ENCODE measurements at regions not wholly inside any gene's neighbourhood (a gene's known extent, or its start where the extent isn't known, plus 50 kb on each side); places are given as distances from the start of the nearest gene placed in this dataset.

GRCh38 chr13:109857803-109858202 lies 71.4 kb upstream of the IRS2 start:
- no peak for ATAC-seq (ENCODE audit: insufficient read depth, low FRiP score)
- Histone ChIP-seq H3K9me3 (ENCODE audit: control insufficient read depth in 4 of 4, insufficient read depth in 3 of 4, low read length in 3 of 4) (no peaks in the 10 kb centered on the region), H3K4me3 (no peak overlapping the region), H3K27ac (ENCODE audit: low read depth in 1 of 2, low read length in 1 of 2) (no peak overlapping the region), H3K9ac (ENCODE audit: insufficient read depth in 1 of 2, low read length in 2 of 2) (no peak overlapping the region), H3K36me3 (ENCODE audit: control insufficient read depth in 4 of 4, insufficient read depth in 4 of 4, low read length in 4 of 4) (no peaks in the 10 kb centered on the region), H3K27me3 (ENCODE audit: control insufficient read depth in 3 of 3, insufficient read depth in 3 of 3, low read length in 2 of 3) (peaks cover 0 to 6% (median 0%) of the 10 kb centered on the region in 3 donors), H3K4me1 (ENCODE audit: control insufficient read depth in 5 of 5, insufficient read depth in 5 of 5, low read length in 5 of 5) (no peaks in the 10 kb centered on the region)
- 74 to 79% methylated on average over 7 of the region's 7 CpGs for WGBS, 2 donors
- DNase-seq, result no peak
- no peak for TF ChIP-seq CTCF (IDR thresholded peaks at IDR 0.05; ENCODE audit: control extremely low read depth, extremely low read depth)

- TF ChIP-seq CTCF (IDR thresholded peaks at IDR 0.05; ENCODE audit: control extremely low read depth, extremely low read depth), result no peak
- no peaks in the 10 kb centered on the region for H3K4me1 ChIP-seq (ENCODE audit: control insufficient read depth in 5 of 5, insufficient read depth in 5 of 5, low read length in 5 of 5)
- peaks cover 0 to 6% (median 0%) of the 10 kb centered on the region in 3 donors for H3K27me3 ChIP-seq (ENCODE audit: control insufficient read depth in 3 of 3, insufficient read depth in 3 of 3, low read length in 2 of 3)
- H3K27ac ChIP-seq (ENCODE audit: low read depth in 1 of 2, low read length in 1 of 2), result no peak overlapping the region
- H3K4me3 ChIP-seq, result no peak overlapping the region
- ATAC-seq (ENCODE audit: insufficient read depth, low FRiP score), result no peak
- no peaks in the 10 kb centered on the region for H3K9me3 ChIP-seq (ENCODE audit: control insufficient read depth in 4 of 4, insufficient read depth in 3 of 4, low read length in 3 of 4)
- no peaks in the 10 kb centered on the region for H3K36me3 ChIP-seq (ENCODE audit: control insufficient read depth in 4 of 4, insufficient read depth in 4 of 4, low read length in 4 of 4)
- DNase-seq, result no peak
- no peak overlapping the region for H3K9ac ChIP-seq (ENCODE audit: insufficient read depth in 1 of 2, low read length in 2 of 2)
- 79 to 80% methylated on average over 5 of the region's 5 CpGs for WGBS, 2 donors
Measured at GRCh38 chr13:109857325-109857724, 70.9 kb upstream of the IRS2 start.

GRCh38 chr13:109856350-109856749 lies 70.0 kb upstream of the IRS2 start:
- Histone ChIP-seq H3K4me1 (ENCODE audit: control insufficient read depth in 5 of 5, insufficient read depth in 5 of 5, low read length in 5 of 5) (no peaks in the 10 kb centered on the region), H3K36me3 (ENCODE audit: control insufficient read depth in 4 of 4, insufficient read depth in 4 of 4, low read length in 4 of 4) (no peaks in the 10 kb centered on the region), H3K9me3 (ENCODE audit: control insufficient read depth in 4 of 4, insufficient read depth in 3 of 4, low read length in 3 of 4) (no peaks in the 10 kb centered on the region), H3K27me3 (ENCODE audit: control insufficient read depth in 3 of 3, insufficient read depth in 3 of 3, low read length in 2 of 3) (peaks cover 0 to 6% (median 0%) of the 10 kb centered on the region in 3 donors), H3K27ac (ENCODE audit: low read depth in 1 of 2, low read length in 1 of 2) (no peak overlapping the region), H3K9ac (ENCODE audit: insufficient read depth in 1 of 2, low read length in 2 of 2) (no peak overlapping the region), H3K4me3 (no peak overlapping the region)
- WGBS, 2 donors, result 81 to 90% methylated on average over 4 of the region's 4 CpGs
- DNase-seq (no peak), ATAC-seq (ENCODE audit: insufficient read depth, low FRiP score) (no peak)
- no peak for TF ChIP-seq CTCF (IDR thresholded peaks at IDR 0.05; ENCODE audit: control extremely low read depth, extremely low read depth)

- no peak for ATAC-seq (ENCODE audit: insufficient read depth, low FRiP score)
- Histone ChIP-seq H3K9me3 (ENCODE audit: control insufficient read depth in 4 of 4, insufficient read depth in 3 of 4, low read length in 3 of 4) (no peaks in the 10 kb centered on the region), H3K36me3 (ENCODE audit: control insufficient read depth in 4 of 4, insufficient read depth in 4 of 4, low read length in 4 of 4) (no peaks in the 10 kb centered on the region), H3K4me3 (no peak overlapping the region), H3K27ac (ENCODE audit: low read depth in 1 of 2, low read length in 1 of 2) (no peak overlapping the region), H3K27me3 (ENCODE audit: control insufficient read depth in 3 of 3, insufficient read depth in 3 of 3, low read length in 2 of 3) (peaks cover 0 to 8% (median 0%) of the 10 kb centered on the region in 3 donors), H3K4me1 (ENCODE audit: control insufficient read depth in 5 of 5, insufficient read depth in 5 of 5, low read length in 5 of 5) (no peaks in the 10 kb centered on the region), H3K9ac (ENCODE audit: insufficient read depth in 1 of 2, low read length in 2 of 2) (no peak overlapping the region)
- no peak for TF ChIP-seq CTCF (IDR thresholded peaks at IDR 0.05; ENCODE audit: control extremely low read depth, extremely low read depth)
- DNase-seq, result no peak
- WGBS, 2 donors, result 86 to 89% methylated on average over 5 of the region's 5 CpGs
Measured at GRCh38 chr13:109853153-109853552, 66.8 kb upstream of the IRS2 start.
